GM19438 (cell line): ENCODE measurements at regions not wholly inside any gene's neighbourhood (a gene's known extent, or its start where the extent isn't known, plus 50 kb on each side); places are given as distances from the start of the nearest gene placed in this dataset.

Experiments
- ATAC-seq: cut with Tn5 transposase; IDR thresholded peaks from one replicate; pipeline ENCODE4 v1.9.1; 2021; ENCODE audit warnings: low read depth; ENCODE audit not compliant: unreplicated experiment

- ATAC-seq = no peak
Observed at GRCh38 chr2:576292-576691, 100.9 kb downstream of the TMEM18 start.

GRCh38 chr2:575727-576236 lies 101.4 kb downstream of the TMEM18 start:
- ATAC-seq = no peak

- ATAC-seq = no peak
Observed at GRCh38 chr2:575030-575726, 102.0 kb downstream of the TMEM18 start.

GRCh38 chr2:573805-574392 lies 103.3 kb downstream of the TMEM18 start:
- no peak for ATAC-seq

DNA sequence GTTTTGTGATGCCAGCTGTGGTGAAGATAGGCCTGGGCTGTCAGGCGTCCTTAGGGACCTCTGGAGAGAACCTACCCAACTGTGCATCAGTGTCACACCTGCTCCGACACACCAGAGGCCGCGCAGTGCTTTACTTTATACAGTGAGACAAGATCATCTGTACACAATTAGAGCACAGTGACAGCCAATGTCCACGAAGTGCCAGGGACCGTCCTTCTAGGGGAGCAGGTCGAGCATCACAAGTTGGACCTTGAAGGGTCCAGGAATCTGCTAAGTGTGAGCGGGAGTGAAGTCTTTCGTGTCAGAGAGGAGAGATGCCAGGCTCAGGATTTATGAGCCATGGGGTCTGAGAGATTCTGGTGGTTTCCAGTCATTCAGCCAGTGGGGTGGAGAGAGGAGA lies 104.2 kb downstream of the TMEM18 start:
- ATAC-seq = no peak

DNA sequence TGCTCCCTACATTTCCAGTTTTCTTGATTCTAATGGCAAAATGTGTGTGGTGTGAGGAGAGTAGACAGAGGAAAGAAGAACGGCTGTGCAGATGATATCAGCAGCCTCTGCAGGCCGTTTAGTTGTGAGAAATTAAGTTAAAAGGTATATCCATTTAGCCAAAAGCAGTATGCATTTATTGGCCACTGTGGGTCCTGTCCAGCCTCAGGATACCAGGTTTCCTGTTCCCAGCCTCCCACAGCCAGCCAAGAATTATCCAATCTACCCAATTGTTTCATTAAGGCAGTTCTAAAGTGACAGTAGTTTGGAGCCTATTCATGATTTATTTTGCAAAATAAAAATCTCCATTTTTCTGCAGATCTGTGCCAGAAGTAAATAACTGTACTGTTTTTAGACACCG lies 107.5 kb downstream of the TMEM18 start:
- ATAC-seq = no peak

GRCh38 chr2:568639-569235 lies 108.5 kb downstream of the TMEM18 start:
- ATAC-seq = no peak

DNA sequence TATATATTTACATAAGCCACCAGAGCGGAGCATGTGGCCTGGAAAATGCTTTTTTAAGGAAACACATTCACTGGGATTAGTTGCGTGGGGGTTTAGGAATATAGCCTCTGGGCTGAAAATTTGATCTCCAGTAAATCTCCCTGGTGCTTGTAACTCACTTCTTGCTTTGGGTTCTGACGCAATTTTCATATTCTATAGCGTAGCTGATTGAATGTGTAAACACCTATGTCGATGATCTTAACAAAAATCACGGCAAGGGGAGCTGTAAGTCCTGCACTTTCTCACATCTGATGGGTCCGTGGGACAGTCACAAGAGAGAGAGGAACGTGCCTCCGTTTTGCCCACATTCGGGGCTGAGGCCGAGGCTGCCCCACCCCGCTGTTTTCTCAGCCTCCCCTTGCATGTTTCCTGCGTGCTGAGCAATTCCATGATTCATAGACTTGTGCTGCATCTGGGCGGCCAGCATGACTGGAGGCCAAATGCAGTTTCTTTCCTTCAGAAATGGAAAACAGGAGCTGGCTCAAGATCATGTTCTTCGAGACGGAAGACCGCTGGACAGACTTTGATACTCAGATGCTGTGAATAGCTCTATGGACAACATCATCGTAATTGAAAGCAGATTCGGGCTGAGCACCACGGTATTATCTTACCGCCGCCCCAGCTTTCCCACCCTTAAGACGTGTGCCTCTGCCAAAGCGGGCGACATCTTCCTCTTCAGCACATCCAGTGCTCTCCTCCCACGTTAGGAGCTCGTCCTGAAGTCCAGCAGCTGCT lies 109.2 kb downstream of the TMEM18 start:
- ATAC-seq = no peak

DNA sequence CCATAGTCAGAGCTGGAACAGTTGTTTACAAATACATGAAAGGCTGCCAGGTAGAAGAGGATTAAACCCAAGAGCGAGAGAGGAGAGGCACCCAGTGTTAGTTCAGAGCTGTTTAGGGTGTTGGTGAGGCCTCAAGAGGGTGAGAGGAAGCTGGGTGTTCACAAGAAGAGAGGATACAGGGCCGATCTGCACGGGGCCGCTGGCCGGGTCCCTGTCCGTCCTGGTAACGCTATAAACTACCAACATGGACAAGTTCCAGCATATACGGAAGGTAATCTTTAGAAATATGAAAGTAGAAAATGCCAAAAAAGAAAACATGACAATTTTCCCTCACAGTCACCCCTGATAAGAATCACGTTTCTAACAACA lies 109.7 kb downstream of the TMEM18 start:
- no peak for ATAC-seq

DNA sequence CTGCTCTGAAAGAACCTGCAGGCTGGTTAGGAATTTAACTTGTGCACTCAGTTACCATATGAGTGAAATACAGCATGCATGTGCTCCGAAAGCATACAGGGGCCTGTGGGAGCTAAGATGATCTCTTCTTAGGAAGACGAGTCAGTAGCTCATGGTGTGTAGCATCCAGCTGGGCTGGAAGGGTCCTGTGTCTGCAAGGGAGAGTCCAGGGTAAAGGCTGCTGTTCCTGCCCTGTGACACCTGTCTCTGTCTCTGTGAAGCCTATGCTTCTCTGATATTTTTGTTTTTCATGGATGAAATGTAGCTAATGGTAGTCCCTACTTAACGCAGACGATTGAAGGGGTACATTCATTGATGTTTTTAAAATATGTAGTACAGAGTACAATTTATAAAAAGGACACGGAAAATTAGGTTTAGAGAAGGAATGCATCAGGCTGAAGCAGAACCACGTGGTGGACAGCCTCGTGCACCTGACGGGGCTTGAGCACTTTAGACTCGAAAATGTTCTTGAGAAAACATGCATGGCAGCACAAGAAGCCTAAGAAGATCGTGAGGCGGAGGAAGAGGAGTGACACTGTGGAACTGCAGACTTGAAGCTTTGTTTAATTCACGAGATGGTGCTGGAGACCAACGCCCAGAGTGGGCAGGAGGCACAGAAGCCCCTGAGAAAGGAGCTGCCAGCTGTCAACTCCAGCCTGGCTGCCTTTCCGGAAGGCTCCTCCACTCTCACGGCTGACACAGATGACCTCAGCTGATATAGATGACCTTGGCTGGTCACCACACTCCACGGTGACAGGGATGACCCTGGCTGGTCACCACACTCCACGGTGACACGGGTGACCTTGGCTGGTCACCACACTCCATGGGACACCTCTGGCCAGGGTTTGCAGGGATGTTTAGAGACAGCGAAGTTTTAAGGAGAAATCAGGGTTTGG lies 110.6 kb downstream of the TMEM18 start:
- no peak for ATAC-seq

DNA sequence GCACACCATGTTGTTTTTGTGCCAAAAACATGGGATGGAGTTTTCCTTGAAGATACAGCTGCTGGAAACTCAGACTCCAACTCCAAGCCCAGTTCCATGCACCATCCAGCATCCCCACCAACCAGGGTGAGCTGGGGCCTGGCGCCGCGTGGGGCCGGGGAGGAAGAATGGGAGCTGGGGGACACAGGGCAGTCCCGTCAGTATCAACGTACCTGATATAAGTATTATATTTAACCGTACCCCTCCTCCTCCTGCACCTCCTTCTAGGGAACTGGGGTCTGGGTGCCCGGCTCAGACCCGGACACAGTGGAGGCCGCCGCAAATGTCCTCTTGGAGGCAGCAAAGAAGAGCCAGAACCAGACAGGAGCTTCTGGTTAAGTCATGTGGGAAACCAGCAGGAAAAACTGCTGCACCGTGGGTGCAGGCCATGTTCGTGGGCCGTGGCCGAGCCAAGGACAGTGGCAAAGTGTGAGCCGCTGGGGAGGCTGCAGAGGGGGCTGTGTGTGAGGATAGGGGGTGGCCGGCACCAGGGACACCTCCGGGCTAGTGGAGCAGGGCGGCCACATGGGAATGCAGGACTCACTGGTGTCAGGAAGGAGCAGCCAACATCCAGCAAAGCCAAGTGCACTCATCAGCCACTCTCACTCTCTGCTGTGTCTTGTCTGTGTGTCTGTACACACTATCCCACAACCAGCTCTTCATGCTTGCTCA lies 112.6 kb downstream of the TMEM18 start:
- no peak for ATAC-seq

DNA sequence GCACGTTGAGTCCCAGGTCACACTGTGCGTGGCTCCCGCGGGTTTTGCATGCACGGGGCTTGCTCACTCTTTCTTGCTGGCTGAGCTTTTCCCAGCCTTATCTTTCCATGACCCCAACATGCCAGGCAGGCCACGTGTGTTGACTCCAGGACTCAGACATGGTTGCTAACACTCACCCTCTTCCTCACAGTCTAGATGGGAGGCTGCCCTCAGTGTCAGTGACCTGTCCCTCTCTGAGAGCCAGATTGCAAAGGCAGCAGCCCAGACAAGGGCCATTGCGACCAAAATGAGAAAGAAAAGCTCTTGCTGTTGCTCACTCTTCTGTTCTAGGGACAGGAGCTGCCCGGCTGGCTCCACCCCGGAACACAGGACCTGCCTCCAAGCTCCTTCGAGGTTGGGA lies 113.7 kb downstream of the TMEM18 start:
- no peak for ATAC-seq

GRCh38 chr2:562391-563364 lies 114.5 kb downstream of the TMEM18 start:
- ATAC-seq = no peak

- ATAC-seq = no peak
Observed at GRCh38 chr2:558879-559278, 118.3 kb downstream of the TMEM18 start.

DNA sequence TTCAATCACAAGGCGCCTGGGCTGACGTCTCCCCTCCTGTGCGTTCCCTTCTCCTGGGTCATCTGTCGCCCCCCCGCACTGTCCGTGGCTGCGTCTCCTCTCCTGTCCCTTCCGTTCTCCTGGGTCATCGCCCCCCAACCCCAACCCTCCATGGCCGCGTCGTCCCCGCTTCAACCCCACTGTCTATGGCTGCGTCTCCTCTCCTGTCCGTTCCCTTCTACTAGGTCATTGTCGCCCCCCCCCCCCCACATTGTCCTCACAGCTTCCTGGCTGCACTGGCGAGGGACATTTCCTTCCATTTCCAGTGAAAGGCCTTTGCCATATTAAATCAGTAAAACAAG lies 118.9 kb downstream of the TMEM18 start:
- no peak for ATAC-seq

GRCh38 chr2:557635-558301 lies 119.4 kb downstream of the TMEM18 start:
- ATAC-seq = no peak

DNA sequence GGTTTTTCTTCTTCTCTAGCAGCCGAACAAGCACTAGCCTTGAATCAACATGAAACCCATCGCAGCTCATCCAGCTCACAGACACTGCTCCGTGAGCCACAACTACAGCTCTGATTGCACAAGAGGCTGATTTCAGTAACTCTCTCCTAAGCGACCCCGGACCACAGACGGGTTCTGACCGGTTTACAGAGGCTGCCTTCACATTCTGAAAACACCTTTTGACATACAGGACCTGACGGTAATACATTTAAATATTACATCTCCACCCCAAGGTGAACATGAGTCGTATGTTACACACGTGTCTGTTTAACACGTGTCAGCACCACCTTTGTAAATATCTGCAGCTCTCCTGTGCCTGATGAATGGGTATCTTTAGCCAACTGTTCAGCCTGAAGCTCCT lies 120.7 kb downstream of the TMEM18 start:
- no peak for ATAC-seq
